Activated CD4-positive, alpha-beta memory T cell treated with anti-CD3 and anti-CD28 coated beads, Interleukin-2, amount 10 ng/mL, durations not matched to agents 7 days and 5 days (primary cell): ENCODE measurements at regions not wholly inside any gene's neighbourhood (a gene's known extent, or its start where the extent isn't known, plus 50 kb on each side); places are given as distances from the start of the nearest gene placed in this dataset.
A peak's percentile ranks its signal among the peaks of the same experiment; 100 is the strongest.

Experiments
- CTCF ChIA-PET: fragments of 350-600 bp; sonication (Branson Sonifier 250); formaldehyde crosslinking; loops from one replicate; lab custom pipeline; 2021; ENCODE audit warnings: antibody characterized with exemption, inconsistent platforms; lab: Charles Lee
- POLR2A ChIA-PET: fragments of 350-600 bp; sonication (Branson Sonifier 250); formaldehyde crosslinking; loops from one replicate; lab custom pipeline; 2021; ENCODE audit warnings: antibody characterized with exemption; lab: Charles Lee
- DNase-seq: peaks from one replicate; pipeline ENCODE4 v3.0.0-alpha.2; 2020
- H3K27ac Mint-ChIP-seq: one replicate; pipeline ENCODE4 v1.8.0; 2021; ENCODE audit warnings: mild to moderate bottlenecking, mixed read lengths
- H3K27me3 Mint-ChIP-seq: one replicate; pipeline ENCODE4 v1.8.0; 2021; ENCODE audit warnings: mixed read lengths
- H3K36me3 Mint-ChIP-seq: one replicate; pipeline ENCODE4 v1.8.0; 2021; ENCODE audit warnings: low read depth, mixed read lengths
- H3K4me1 Mint-ChIP-seq: one replicate; pipeline ENCODE4 v1.8.0; 2021; ENCODE audit warnings: mixed read lengths
- H3K4me3 Mint-ChIP-seq: one replicate; pipeline ENCODE4 v1.8.0; 2021; ENCODE audit warnings: mild to moderate bottlenecking, mixed read lengths
- H3K9me3 Mint-ChIP-seq: one replicate; pipeline ENCODE4 v1.8.0; 2021; ENCODE audit warnings: mixed read lengths

GRCh38 chr3:35849496-35849895 lies 210.2 kb downstream of the ARPP21 start:
- Mint-ChIP-seq H3K4me1 (no peaks in the 10 kb centered on the region), H3K27ac (no peak overlapping the region), H3K27me3 (no peaks in the 10 kb centered on the region), H3K9me3 (peaks cover 3% of the 10 kb centered on the region), H3K36me3 (no peaks in the 10 kb centered on the region), H3K4me3 (no peak overlapping the region)
- ChIA-PET POLR2A (no interaction called here), CTCF (no interaction called here)
- no peak for DNase-seq

GRCh38 chr3:35849963-35850362 lies 210.6 kb downstream of the ARPP21 start:
- POLR2A ChIA-PET: no interaction called here
- CTCF ChIA-PET: no interaction called here
- Mint-ChIP-seq H3K4me1 (no peaks in the 10 kb centered on the region), H3K27me3 (no peaks in the 10 kb centered on the region), H3K4me3 (no peak overlapping the region), H3K27ac (no peak overlapping the region), H3K36me3 (no peaks in the 10 kb centered on the region), H3K9me3 (peaks cover 3% of the 10 kb centered on the region)
- DNase-seq: no peak

GRCh38 chr3:35857004-35857403 lies 217.7 kb downstream of the ARPP21 start:
- H3K27me3 Mint-ChIP-seq: no peaks in the 10 kb centered on the region
- H3K36me3 Mint-ChIP-seq: no peaks in the 10 kb centered on the region

GRCh38 chr3:35862057-35862456 lies 222.7 kb downstream of the ARPP21 start:
- Mint-ChIP-seq H3K36me3 (no peaks in the 10 kb centered on the region), H3K27ac (no peak overlapping the region), H3K4me3 (no peak overlapping the region), H3K9me3 (no peaks in the 10 kb centered on the region), H3K4me1 (no peaks in the 10 kb centered on the region), H3K27me3 (no peaks in the 10 kb centered on the region)
- POLR2A ChIA-PET: no interaction called here
- CTCF ChIA-PET: no interaction called here
- DNase-seq: no peak

More at GRCh38 chr3:35857004-35857403, 217.7 kb downstream of the ARPP21 start:
- H3K9me3 Mint-ChIP-seq: no peaks in the 10 kb centered on the region
- H3K27ac Mint-ChIP-seq: no peak overlapping the region
- DNase-seq: no peak
- POLR2A ChIA-PET: no interaction called here
- CTCF ChIA-PET: no interaction called here
- H3K4me3 Mint-ChIP-seq: no peak overlapping the region
- H3K4me1 Mint-ChIP-seq: no peaks in the 10 kb centered on the region

GRCh38 chr3:35864871-35865270 lies 225.5 kb downstream of the ARPP21 start:
- Mint-ChIP-seq H3K4me1 (no peaks in the 10 kb centered on the region), H3K27ac (no peak overlapping the region), H3K4me3 (no peak overlapping the region), H3K9me3 (no peaks in the 10 kb centered on the region), H3K27me3 (no peaks in the 10 kb centered on the region), H3K36me3 (no peaks in the 10 kb centered on the region)
- DNase-seq: no peak
- POLR2A ChIA-PET: no interaction called here
- CTCF ChIA-PET: no interaction called here

GRCh38 chr3:35867791-35868190 lies 228.5 kb downstream of the ARPP21 start:
- ChIA-PET POLR2A (no interaction called here), CTCF (no interaction called here)
- Mint-ChIP-seq H3K27me3 (no peaks in the 10 kb centered on the region), H3K4me3 (no peak overlapping the region), H3K9me3 (no peaks in the 10 kb centered on the region), H3K36me3 (no peaks in the 10 kb centered on the region), H3K4me1 (no peaks in the 10 kb centered on the region), H3K27ac (no peak overlapping the region)
- no peak for DNase-seq

- no peak overlapping the region for H3K27ac Mint-ChIP-seq
- no peaks in the 10 kb centered on the region for H3K9me3 Mint-ChIP-seq
- no peaks in the 10 kb centered on the region for H3K4me1 Mint-ChIP-seq
- no peaks in the 10 kb centered on the region for H3K27me3 Mint-ChIP-seq
- CTCF ChIA-PET: no interaction called here
- POLR2A ChIA-PET: no interaction called here
- DNase-seq: no peak
- H3K4me3 Mint-ChIP-seq: no peak overlapping the region
- H3K36me3 Mint-ChIP-seq: no peaks in the 10 kb centered on the region
Observed at GRCh38 chr3:35871009-35871408, 231.7 kb downstream of the ARPP21 start.

- no peaks in the 10 kb centered on the region for H3K36me3 Mint-ChIP-seq
- DNase-seq: no peak
- no peaks in the 10 kb centered on the region for H3K27me3 Mint-ChIP-seq
- POLR2A ChIA-PET: no interaction called here
- no peak overlapping the region for H3K4me3 Mint-ChIP-seq
- H3K27ac Mint-ChIP-seq: no peak overlapping the region
- no peaks in the 10 kb centered on the region for H3K4me1 Mint-ChIP-seq
- H3K9me3 Mint-ChIP-seq: peaks cover 6% of the 10 kb centered on the region
- CTCF ChIA-PET: no interaction called here
Observed at GRCh38 chr3:35883929-35884328, 244.6 kb downstream of the ARPP21 start.

GRCh38 chr3:35894735-35895134 lies 255.4 kb downstream of the ARPP21 start:
- no peaks in the 10 kb centered on the region for H3K36me3 Mint-ChIP-seq
- ChIA-PET POLR2A (no interaction called here), CTCF (interaction anchor here (1.0 kb wide), 1 partner anchor 14 kb away, joined by 4 read pairs; no protein-coding TSS in a partner anchor)
- H3K27me3 Mint-ChIP-seq: no peaks in the 10 kb centered on the region
- no peak overlapping the region for H3K27ac Mint-ChIP-seq
- DNase-seq: no peak
- no peaks in the 10 kb centered on the region for H3K4me1 Mint-ChIP-seq
- peaks cover 2% of the 10 kb centered on the region for H3K9me3 Mint-ChIP-seq
- H3K4me3 Mint-ChIP-seq: no peak overlapping the region

GRCh38 chr3:35899245-35899644 lies 259.9 kb downstream of the ARPP21 start:
- CTCF ChIA-PET: interaction anchor here (1.8 kb wide), 1 partner anchor 9 kb away, joined by 4 read pairs; no protein-coding TSS in a partner anchor
- Mint-ChIP-seq H3K27me3 (no peaks in the 10 kb centered on the region), H3K36me3 (no peaks in the 10 kb centered on the region), H3K4me1 (no peaks in the 10 kb centered on the region), H3K27ac (no peak overlapping the region), H3K9me3 (peaks cover 2% of the 10 kb centered on the region), H3K4me3 (no peak overlapping the region)
- DNase-seq: no peak
- POLR2A ChIA-PET: interaction anchor here (0.6 kb wide), 1 partner anchor 343 kb away, joined by 3 read pairs; no protein-coding TSS in a partner anchor

- H3K4me1 Mint-ChIP-seq: no peaks in the 10 kb centered on the region
- H3K27ac Mint-ChIP-seq: no peak overlapping the region
- no peaks in the 10 kb centered on the region for H3K36me3 Mint-ChIP-seq
- H3K27me3 Mint-ChIP-seq: no peaks in the 10 kb centered on the region
- H3K9me3 Mint-ChIP-seq: peaks cover under 1% of the 10 kb centered on the region
- ChIA-PET CTCF (no interaction called here), POLR2A (interaction anchor here (0.6 kb wide), 1 partner anchor 344 kb away, joined by 3 read pairs; no protein-coding TSS in a partner anchor)
- no peak overlapping the region for H3K4me3 Mint-ChIP-seq
- no peak for DNase-seq
Observed at GRCh38 chr3:35900079-35900478, 260.8 kb downstream of the ARPP21 start.

GRCh38 chr3:35908366-35909232 lies 269.3 kb downstream of the ARPP21 start:
- ChIA-PET CTCF (interaction anchor here (0.6 to 1.3 kb wide), 6 partner anchors 10 to 1993 kb away, joined by 3 to 4 read pairs (median 4); no protein-coding TSS in a partner anchor), POLR2A (no interaction called here)
- Mint-ChIP-seq H3K4me3 (no peak overlapping the region), H3K4me1 (no peaks in the 10 kb centered on the region), H3K9me3 (no peaks in the 10 kb centered on the region), H3K27me3 (no peaks in the 10 kb centered on the region), H3K27ac (no peak overlapping the region), H3K36me3 (no peaks in the 10 kb centered on the region)
- DNase-seq: peak; percentile 33

GRCh38 chr3:35919160-35919559 lies 279.8 kb downstream of the ARPP21 start:
- no peaks in the 10 kb centered on the region for H3K4me1 Mint-ChIP-seq
- ChIA-PET CTCF (no interaction called here), POLR2A (no interaction called here)
- no peaks in the 10 kb centered on the region for H3K36me3 Mint-ChIP-seq
- H3K27me3 Mint-ChIP-seq: no peaks in the 10 kb centered on the region
- no peak for DNase-seq
- peaks cover 5% of the 10 kb centered on the region for H3K9me3 Mint-ChIP-seq
- no peak overlapping the region for H3K27ac Mint-ChIP-seq
- H3K4me3 Mint-ChIP-seq: no peak overlapping the region

- Mint-ChIP-seq H3K27ac (no peak overlapping the region), H3K27me3 (no peaks in the 10 kb centered on the region), H3K36me3 (no peaks in the 10 kb centered on the region), H3K4me3 (no peak overlapping the region), H3K9me3 (peaks cover 5% of the 10 kb centered on the region), H3K4me1 (no peaks in the 10 kb centered on the region)
- no peak for DNase-seq
- POLR2A ChIA-PET: no interaction called here
- CTCF ChIA-PET: no interaction called here
Observed at GRCh38 chr3:35921718-35922117, 282.4 kb downstream of the ARPP21 start.
